HG03135 (cell line): ENCODE measurements at regions not wholly inside any gene's neighbourhood (a gene's known extent, or its start where the extent isn't known, plus 50 kb on each side); places are given as distances from the start of the nearest gene placed in this dataset.

Experiments used
- ATAC-seq: cut with Tn5 transposase; IDR thresholded peaks from one replicate; pipeline ENCODE4 v1.9.1; 2021; ENCODE audit warnings: mild to moderate bottlenecking, moderate library complexity; ENCODE audit not compliant: unreplicated experiment

- ATAC-seq: no peak
Observed at GRCh38 chr2:185891403-185891802, 152.8 kb downstream of the FSIP2 start.

DNA sequence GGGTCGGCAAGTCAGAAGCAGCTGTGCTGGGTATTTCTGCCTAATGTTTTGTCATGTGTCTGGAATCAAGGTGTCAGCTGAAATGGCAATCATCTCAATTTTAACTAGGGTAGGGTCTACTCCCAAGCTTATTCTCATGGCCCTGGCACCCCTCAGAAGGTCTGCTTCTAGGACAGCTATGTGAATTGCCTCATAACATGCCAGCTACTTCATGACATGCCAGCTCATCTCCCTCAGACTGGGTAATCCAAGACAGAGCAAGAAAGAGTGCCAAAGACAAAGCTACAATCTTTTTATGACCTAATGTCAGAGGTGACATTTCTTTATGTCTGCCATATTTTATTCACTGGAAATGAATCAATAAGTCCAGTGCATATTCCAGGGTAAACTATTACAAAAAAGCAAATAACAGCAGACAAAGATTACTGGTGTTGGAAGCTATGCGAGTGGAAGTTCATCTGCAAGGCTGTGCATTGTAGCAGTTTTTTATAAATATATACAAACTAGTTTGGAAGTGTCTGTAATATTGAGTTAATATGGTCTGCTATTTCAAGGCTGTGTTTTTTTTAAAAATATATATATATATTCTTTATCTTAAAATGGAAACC, 153.3 kb downstream of the FSIP2 start:
- no peak for ATAC-seq

GRCh38 chr2:185892484-185892883, 153.9 kb downstream of the FSIP2 start:
- no peak for ATAC-seq

GRCh38 chr2:185894223-185894622, 155.6 kb downstream of the FSIP2 start:
- ATAC-seq: no peak

- no peak for ATAC-seq
Observed at GRCh38 chr2:185895828-185896693, 157.5 kb downstream of the FSIP2 start.

- ATAC-seq: no peak
Observed at GRCh38 chr2:185899366-185899765, 160.8 kb downstream of the FSIP2 start.

- ATAC-seq: no peak
Observed at GRCh38 chr2:185919155-185919554, 180.6 kb downstream of the FSIP2 start.

GRCh38 chr2:185921048-185921756, 182.6 kb downstream of the FSIP2 start:
- ATAC-seq: no peak

GRCh38 chr2:185934232-185934631, 195.6 kb downstream of the FSIP2 start:
- no peak for ATAC-seq

GRCh38 chr2:185939858-185940257, 201.3 kb downstream of the FSIP2 start:
- ATAC-seq: no peak

GRCh38 chr2:185942855-185943254, 204.3 kb downstream of the FSIP2 start:
- no peak for ATAC-seq

GRCh38 chr2:185947722-185948121, 209.1 kb downstream of the FSIP2 start:
- ATAC-seq: no peak

- ATAC-seq: no peak
Observed at GRCh38 chr2:185952100-185952499, 213.5 kb downstream of the FSIP2 start.

GRCh38 chr2:185954389-185954788, 215.8 kb downstream of the FSIP2 start:
- ATAC-seq: no peak

DNA sequence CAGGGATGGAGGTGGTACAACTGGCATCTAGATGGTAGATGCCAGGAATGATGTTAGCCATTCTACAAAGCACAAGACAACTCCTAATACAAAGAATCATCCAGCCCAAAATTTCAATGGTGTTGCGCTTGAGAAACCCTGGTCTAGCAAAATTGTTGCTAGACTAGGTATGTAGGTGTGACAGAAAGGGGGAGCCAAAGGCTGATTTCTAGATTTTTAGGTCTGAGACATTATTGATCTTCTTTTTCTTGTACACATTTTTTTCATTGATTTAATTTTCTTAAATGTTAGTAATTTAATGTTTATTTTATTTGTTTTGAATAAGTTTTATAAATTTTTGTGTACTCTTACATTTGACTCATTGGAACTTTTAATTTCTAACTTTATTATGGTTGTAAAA, 216.4 kb downstream of the FSIP2 start:
- no peak for ATAC-seq

- ATAC-seq: no peak
Observed at GRCh38 chr2:185967335-185967734, 228.7 kb downstream of the FSIP2 start.

DNA sequence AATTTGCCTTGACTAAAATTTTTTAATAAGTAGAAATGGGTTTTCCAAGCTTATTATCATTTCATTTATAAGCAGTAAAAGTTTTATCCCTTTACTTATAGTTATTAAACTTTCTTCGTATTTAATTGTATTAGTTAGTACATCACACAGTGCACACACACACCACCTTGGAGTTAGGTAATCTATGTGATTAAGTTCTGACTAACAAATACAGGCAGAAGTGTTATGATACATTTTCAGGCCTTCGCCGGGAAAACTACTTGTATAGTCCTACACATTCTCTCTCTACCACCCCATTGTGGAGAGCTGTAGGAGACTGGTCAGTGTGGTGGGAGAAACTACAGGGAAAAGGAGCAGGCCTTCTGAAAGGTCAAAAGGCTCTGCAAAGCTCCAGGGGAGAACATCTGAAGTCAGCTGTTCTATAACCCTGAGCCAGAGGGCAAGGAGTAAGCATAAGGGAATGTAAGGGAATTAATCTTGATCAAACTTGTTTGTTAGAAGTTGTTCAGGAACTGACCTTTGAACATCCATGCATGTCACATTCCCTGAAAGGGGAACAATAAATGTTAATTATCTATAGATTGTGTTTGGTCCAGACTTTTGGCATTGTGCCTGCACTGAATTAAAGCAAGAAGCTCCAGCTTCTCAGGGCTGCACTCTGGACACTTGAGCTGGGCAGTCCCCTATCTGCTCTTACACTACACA, 231.7 kb downstream of the FSIP2 start:
- ATAC-seq: no peak

GRCh38 chr2:185978634-185979407, 240.2 kb downstream of the FSIP2 start:
- ATAC-seq: no peak

- ATAC-seq: no peak
Observed at GRCh38 chr2:185979546-185980071, 241.0 kb downstream of the FSIP2 start.

DNA sequence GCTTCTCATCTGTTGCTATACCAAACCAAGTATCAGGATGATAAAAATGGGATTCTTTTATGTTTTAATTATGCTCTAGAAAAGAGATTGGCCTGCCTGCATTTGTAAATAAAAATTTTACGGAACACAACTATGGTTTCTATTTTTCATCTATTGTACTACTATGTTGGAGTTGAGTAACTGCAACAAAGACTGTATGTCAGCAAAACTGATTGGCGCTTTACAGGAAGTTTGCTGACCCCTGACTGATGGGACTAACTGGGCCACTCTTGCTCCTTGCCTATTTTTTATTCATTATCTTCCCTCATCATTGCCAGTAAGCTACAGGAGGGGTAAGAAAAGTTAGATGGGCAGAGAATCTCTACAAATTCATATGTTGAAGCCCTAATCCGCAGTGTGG, 242.3 kb downstream of the FSIP2 start:
- ATAC-seq: no peak
